ENCODE measurements at regions not wholly inside any gene's neighbourhood (a gene's known extent, or its start where the extent isn't known, plus 50 kb on each side); places are given as distances from the start of the nearest gene placed in this dataset.
A peak's percentile ranks its signal among the peaks of the same experiment; 100 is the strongest.

DNA sequence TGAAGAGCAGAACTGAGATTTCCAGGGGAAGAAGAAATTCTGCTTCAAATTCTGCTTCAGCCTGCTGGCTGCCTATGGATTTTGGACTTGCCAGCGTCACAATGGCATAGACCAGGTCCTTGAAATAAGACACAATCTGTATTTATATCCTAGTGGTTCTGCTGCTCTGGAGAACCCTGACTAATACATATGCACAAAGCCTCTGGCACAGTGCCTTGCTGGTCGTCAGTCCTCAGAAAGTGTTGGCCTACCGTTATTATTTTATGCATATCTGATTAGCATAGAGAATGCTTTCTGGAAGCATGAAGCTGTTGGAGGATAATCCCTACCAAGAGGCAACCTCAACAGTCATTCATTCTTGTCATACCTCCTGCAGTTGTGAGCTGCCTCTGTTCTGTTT lies 213.7 kb downstream of the B3GLCT start:
- DNase-seq (ENCODE audit: low spot score): no peak
- Histone ChIP-seq H3K4me3 (no peak overlapping the region), H3K27ac (no peak overlapping the region)
- TF ChIP-seq, protein P1, sequence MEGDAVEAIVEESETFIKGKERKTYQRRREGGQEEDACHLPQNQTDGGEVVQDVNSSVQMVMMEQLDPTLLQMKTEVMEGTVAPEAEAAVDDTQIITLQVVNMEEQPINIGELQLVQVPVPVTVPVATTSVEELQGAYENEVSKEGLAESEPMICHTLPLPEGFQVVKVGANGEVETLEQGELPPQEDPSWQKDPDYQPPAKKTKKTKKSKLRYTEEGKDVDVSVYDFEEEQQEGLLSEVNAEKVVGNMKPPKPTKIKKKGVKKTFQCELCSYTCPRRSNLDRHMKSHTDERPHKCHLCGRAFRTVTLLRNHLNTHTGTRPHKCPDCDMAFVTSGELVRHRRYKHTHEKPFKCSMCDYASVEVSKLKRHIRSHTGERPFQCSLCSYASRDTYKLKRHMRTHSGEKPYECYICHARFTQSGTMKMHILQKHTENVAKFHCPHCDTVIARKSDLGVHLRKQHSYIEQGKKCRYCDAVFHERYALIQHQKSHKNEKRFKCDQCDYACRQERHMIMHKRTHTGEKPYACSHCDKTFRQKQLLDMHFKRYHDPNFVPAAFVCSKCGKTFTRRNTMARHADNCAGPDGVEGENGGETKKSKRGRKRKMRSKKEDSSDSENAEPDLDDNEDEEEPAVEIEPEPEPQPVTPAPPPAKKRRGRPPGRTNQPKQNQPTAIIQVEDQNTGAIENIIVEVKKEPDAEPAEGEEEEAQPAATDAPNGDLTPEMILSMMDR (IDR thresholded peaks at IDR 0.05): no peak

DNA sequence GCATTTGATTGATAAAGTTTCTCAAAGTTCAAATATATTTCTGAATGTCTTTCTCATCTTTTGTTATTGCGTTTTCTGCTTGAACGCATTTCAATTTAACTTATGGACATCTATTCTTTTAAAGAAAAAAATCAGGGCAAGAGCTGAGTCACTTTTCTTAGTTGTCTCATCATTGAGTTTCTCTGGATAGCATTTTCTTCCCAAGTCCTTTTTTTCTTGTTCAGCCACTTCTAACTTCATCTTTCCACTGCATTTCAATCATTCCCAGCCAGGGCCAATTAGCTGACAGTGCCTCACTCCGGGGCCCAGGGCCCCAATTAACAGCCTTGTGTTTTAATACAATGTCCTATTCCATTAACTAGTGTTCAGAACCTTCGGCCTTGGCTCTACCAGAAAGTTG lies 216.3 kb downstream of the B3GLCT start:
- no peak overlapping the region for H3K27ac ChIP-seq
- DNase-seq (ENCODE audit: low spot score): no peak
- TF ChIP-seq, protein P1 (IDR thresholded peaks at IDR 0.05): no peak
- H3K4me3 ChIP-seq: no peak overlapping the region

GRCh38 chr13:31418186-31418585 lies 218.4 kb downstream of the B3GLCT start:
- no peak overlapping the region for H3K4me3 ChIP-seq
- DNase-seq (ENCODE audit: low spot score): no peak
- TF ChIP-seq, protein P1 (IDR thresholded peaks at IDR 0.05): no peak
- H3K27ac ChIP-seq: no peak overlapping the region

DNA sequence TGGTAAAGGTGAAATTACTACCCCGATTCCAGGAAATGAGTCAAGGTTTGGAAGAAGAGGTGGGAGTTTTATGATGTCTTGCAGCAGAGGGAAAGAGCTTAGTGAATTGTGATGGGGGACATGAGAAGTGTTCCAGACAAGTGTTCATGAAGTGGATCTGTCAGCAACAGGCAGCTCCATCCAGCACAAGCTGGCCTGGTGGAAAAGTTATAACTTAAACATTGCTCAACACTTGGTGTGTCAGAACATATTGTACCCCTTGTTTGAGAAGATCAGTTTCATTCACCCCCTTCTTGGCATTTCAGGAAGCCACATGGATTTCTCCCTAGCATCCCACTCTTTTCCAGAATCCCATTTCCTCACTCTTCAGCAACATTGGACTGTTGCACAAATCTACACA lies 222.0 kb downstream of the B3GLCT start:
- no peak overlapping the region for H3K27ac ChIP-seq
- TF ChIP-seq, protein P1 (IDR thresholded peaks at IDR 0.05): no peak
- no peak overlapping the region for H3K4me3 ChIP-seq
- no peak for DNase-seq (ENCODE audit: low spot score)

- TF ChIP-seq, protein P1 (IDR thresholded peaks at IDR 0.05): peak; percentile 55
- no peak for DNase-seq (ENCODE audit: low spot score)
- Histone ChIP-seq H3K4me3 (no peak overlapping the region), H3K27ac (no peak overlapping the region)
Observed at GRCh38 chr13:31424130-31424729, 224.5 kb downstream of the B3GLCT start.

GRCh38 chr13:31426395-31426794 lies 226.6 kb downstream of the B3GLCT start:
- Histone ChIP-seq H3K27ac (no peak overlapping the region), H3K4me3 (no peak overlapping the region)
- TF ChIP-seq, protein P1 (IDR thresholded peaks at IDR 0.05): no peak
- no peak for DNase-seq (ENCODE audit: low spot score)
